Gastrocnemius medialis (tissue), 4 donors: ENCODE measurements at regions not wholly inside any gene's neighbourhood (a gene's known extent, or its start where the extent isn't known, plus 50 kb on each side); places are given as distances from the start of the nearest gene placed in this dataset.

Experiments used
- ATAC-seq, 2 donors: fragments of 150-250 bp; one replicate each; pipeline ENCODE4 v1.9.1; 2016
- DNase-seq, 2 donors: peaks; one replicate each; pipeline ENCODE4 v3.0.0-alpha.2; 2019
- H3K27ac ChIP-seq, 4 donors: fragments of 200-600 bp; sonication (generic); 1 replicate in 1 of 4; 2 replicates in 3 of 4; pipeline ENCODE4 v1.5.1; 2016 to 2018; ENCODE audit warnings: mild to moderate bottlenecking in 2 of 4, moderate library complexity in 1 of 4
- H3K27me3 ChIP-seq, 3 donors: fragments of 200-600 bp; sonication (generic) in 2 of 3; 1 replicate in 1 of 3; 2 replicates in 2 of 3; pipeline versions ENCODE4 v1.5.1 to v1.6.0; 2016 to 2019; ENCODE audit warnings: mild to moderate bottlenecking in 1 of 3, moderate library complexity in 1 of 3
- H3K36me3 ChIP-seq, 2 donors: fragments of 200-600 bp; sonication (generic) in 1 of 2; one replicate each; pipeline ENCODE4 v1.5.1; 2017 to 2018
- H3K4me1 ChIP-seq, 2 donors: fragments of 200-600 bp; sonication (generic) in 1 of 2; one replicate each; pipeline ENCODE4 v1.5.1; 2016 to 2017; ENCODE audit warnings: mild to moderate bottlenecking in 2 of 2
- H3K4me3 ChIP-seq, 4 donors: fragments of 200-600 bp; sonication (generic) in 3 of 4; 1 replicate in 1 of 4; 2 replicates in 3 of 4; pipeline ENCODE4 v1.5.1; 2016 to 2019; ENCODE audit warnings: mild to moderate bottlenecking in 2 of 4
- H3K9me3 ChIP-seq, 3 donors: fragments of 200-600 bp; sonication (generic) in 2 of 3; 1 replicate in 1 of 3; 2 replicates in 2 of 3; pipeline ENCODE4 v1.5.1; 2016 to 2019
- POLR2A ChIP-seq, 2 donors: fragments of 450-650 bp; IDR thresholded peaks; one replicate each; pipeline ENCODE4 v1.6.1; 2017; ENCODE audit warnings: antibody characterized with exemption in 2 of 2, mild to moderate bottlenecking in 2 of 2, moderate library complexity in 2 of 2
- in situ Hi-C, 4 donors: fragments of 200-750 bp; cut with MboI; loops; one replicate each; pipeline versions ENCODE4 v1.15.0 to v1.8.0; 2017; ENCODE audit warnings: low sequenced_read_pairs in 4 of 4
- intact Hi-C: fragments of 100-400 bp; cut with DNase I; formaldehyde crosslinking; loops from one replicate; pipeline ENCODE4 v1.15.1; 2023; ENCODE audit warnings: low total_unique reads
- TF ChIP-seq, protein P1 (sequence below), 5 experiments: fragments of 450-650 bp in 3 of 5; fragments of 200-600 bp in 2 of 5; sonication (generic) in 2 of 5; IDR thresholded peaks in 4 of 5; conservative IDR thresholded peaks in 1 of 5; 1 replicate in 4 of 5; 2 replicates in 1 of 5; pipeline ENCODE4 v1.5.1; 2016 to 2019; ENCODE audit warnings: antibody characterized with exemption in 5 of 5, mild to moderate bottlenecking in 3 of 5, moderate library complexity in 3 of 5

DNA sequence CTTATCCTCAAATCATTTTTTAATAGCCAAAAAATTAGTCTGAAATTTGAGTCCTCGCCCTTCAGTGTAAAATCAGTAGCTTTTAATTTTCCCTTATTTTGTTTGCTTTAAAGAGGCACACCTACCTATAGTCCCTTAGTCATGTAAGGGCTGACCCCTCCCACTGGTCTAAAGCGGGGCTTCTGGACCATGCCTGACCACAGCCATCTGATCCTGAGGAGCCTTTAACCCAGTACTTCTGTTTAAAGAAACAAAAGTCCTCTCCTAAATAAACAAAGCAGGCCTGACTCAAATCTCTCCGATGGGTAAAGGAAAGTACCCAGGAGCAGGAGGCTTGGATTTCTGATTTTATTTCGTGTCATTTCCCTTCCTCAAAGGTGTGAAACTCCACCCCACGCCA is 92.0 kb upstream of the CCL2 start:
- no peak overlapping the region for H3K4me3 ChIP-seq
- H3K9me3 ChIP-seq: no peaks in the 10 kb centered on the region
- no peak for TF ChIP-seq POLR2A (IDR thresholded peaks at IDR 0.05)
- TF ChIP-seq, protein P1, sequence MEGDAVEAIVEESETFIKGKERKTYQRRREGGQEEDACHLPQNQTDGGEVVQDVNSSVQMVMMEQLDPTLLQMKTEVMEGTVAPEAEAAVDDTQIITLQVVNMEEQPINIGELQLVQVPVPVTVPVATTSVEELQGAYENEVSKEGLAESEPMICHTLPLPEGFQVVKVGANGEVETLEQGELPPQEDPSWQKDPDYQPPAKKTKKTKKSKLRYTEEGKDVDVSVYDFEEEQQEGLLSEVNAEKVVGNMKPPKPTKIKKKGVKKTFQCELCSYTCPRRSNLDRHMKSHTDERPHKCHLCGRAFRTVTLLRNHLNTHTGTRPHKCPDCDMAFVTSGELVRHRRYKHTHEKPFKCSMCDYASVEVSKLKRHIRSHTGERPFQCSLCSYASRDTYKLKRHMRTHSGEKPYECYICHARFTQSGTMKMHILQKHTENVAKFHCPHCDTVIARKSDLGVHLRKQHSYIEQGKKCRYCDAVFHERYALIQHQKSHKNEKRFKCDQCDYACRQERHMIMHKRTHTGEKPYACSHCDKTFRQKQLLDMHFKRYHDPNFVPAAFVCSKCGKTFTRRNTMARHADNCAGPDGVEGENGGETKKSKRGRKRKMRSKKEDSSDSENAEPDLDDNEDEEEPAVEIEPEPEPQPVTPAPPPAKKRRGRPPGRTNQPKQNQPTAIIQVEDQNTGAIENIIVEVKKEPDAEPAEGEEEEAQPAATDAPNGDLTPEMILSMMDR (IDR thresholded peaks at IDR 0.05 in 4 of 5, conservative IDR thresholded peaks at IDR 0.05 in 1 of 5): no peak
- H3K4me1 ChIP-seq: peaks cover 0 to 11% of the 10 kb centered on the region in 2 donors
- intact Hi-C loops (loop anchor here (5.0 kb wide), 1 partner anchor 386 kb away; no protein-coding TSS in a partner anchor), in situ Hi-C loops (loop anchor here in 1 of 4 donors (10.0 kb wide), 1 partner anchor 388 kb away; no protein-coding TSS in a partner anchor)
- no peaks in the 10 kb centered on the region for H3K36me3 ChIP-seq
- DNase-seq (no peak), ATAC-seq (no peak)
- H3K27ac ChIP-seq: no peak overlapping the region
- peaks cover 7 to 11% (median 10%) of the 10 kb centered on the region in 3 donors for H3K27me3 ChIP-seq

DNA sequence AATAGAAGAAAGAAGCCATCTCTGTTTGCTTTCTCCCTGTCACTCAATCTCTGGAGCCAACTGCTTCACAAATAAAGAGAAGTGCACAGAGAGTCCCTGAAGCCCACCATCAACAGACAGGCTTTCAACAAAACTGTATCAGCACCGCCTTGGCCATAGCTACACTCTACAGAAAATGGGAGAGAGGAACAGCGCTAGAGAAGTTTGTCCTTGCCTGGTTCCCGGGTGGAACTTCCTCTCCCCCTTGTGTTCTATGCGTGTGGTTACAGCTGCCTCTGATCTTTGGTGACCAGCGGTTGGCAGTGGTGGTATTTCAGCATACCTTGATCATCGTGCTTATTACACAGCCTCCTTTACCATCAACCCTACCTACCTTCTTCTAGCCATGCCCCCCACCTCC is 91.4 kb upstream of the CCL2 start:
- Histone ChIP-seq H3K4me3 (no peak overlapping the region), H3K9me3 (no peaks in the 10 kb centered on the region), H3K36me3 (no peaks in the 10 kb centered on the region), H3K27ac (no peak overlapping the region), H3K27me3 (peaks cover 3 to 10% (median 6%) of the 10 kb centered on the region in 3 donors), H3K4me1 (peaks cover 0 to 11% of the 10 kb centered on the region in 2 donors)
- no peak for DNase-seq
- intact Hi-C loops (loop anchor here (5.0 kb wide), 1 partner anchor 386 kb away; no protein-coding TSS in a partner anchor), in situ Hi-C loops (loop anchor here in 1 of 4 donors (10.0 kb wide), 1 partner anchor 389 kb away; no protein-coding TSS in a partner anchor)
- ATAC-seq: no peak
- TF ChIP-seq POLR2A (IDR thresholded peaks at IDR 0.05): no peak
- TF ChIP-seq, protein P1 (IDR thresholded peaks at IDR 0.05 in 4 of 5, conservative IDR thresholded peaks at IDR 0.05 in 1 of 5): peak in 2 of 5 experiments; percentile 20 to 32

DNA sequence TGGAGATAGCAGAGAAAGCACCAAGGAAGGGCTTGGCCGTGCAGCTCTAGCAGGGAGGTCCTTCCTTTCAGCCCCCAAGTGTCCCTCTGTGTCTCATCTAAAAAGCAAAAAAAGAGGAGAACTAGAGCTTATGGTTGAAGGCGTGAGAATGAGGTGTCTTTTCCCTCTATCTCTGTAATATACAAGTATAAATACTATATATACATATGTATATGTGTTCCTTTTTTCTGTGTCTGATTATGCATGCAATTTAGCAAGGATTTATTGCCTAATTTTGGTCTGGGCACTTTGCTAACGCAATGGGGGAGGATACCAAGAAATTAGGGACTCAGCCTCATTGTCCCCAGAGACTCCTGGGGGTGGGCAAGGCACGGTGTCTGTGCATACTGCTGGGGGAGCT is 90.2 kb upstream of the CCL2 start:
- Histone ChIP-seq H3K36me3 (no peaks in the 10 kb centered on the region), H3K4me1 (peaks cover 0 to 11% of the 10 kb centered on the region in 2 donors), H3K27me3 (peaks cover 0 to under 1% (median 0%) of the 10 kb centered on the region in 3 donors), H3K4me3 (no peak overlapping the region), H3K27ac (no peak overlapping the region), H3K9me3 (no peaks in the 10 kb centered on the region)
- ATAC-seq (no peak), DNase-seq (no peak)
- TF ChIP-seq, protein P1 (IDR thresholded peaks at IDR 0.05 in 4 of 5, conservative IDR thresholded peaks at IDR 0.05 in 1 of 5): no peak
- no peak for TF ChIP-seq POLR2A (IDR thresholded peaks at IDR 0.05)
- in situ Hi-C loops: loop anchor here in 1 of 4 donors (10.0 kb wide), 1 partner anchor 390 kb away; no protein-coding TSS in a partner anchor
- intact Hi-C loops: loop anchor here (5.0 kb wide), 1 partner anchor 388 kb away; no protein-coding TSS in a partner anchor

DNA sequence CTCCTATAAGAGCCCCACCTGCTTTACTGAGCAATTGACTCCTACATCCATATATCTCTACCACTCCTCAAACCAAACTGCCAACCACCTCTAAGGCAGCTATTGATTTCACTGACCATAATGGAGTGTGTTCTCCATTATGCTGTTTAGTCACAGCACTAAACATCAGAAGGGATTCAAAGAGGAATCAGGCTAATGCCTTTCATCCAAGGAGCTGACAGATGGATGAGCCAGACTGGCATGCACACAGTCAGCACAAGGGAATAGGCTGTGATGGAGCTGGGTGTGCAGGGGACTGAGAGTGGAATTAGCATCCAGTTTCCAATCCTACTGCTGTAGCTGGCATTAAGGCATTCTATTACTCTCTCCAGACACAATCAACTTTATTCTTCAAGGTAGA is 88.7 kb upstream of the CCL2 start:
- Histone ChIP-seq H3K4me3 (no peak overlapping the region), H3K27ac (no peak overlapping the region), H3K4me1 (peaks cover 0 to 11% of the 10 kb centered on the region in 2 donors), H3K27me3 (no peaks in the 10 kb centered on the region), H3K9me3 (no peaks in the 10 kb centered on the region), H3K36me3 (no peaks in the 10 kb centered on the region)
- in situ Hi-C loops: loop anchor here in 1 of 4 donors (10.0 kb wide), 1 partner anchor 392 kb away; no protein-coding TSS in a partner anchor
- DNase-seq: no peak
- intact Hi-C loops: no loop called here
- TF ChIP-seq, protein P1 (IDR thresholded peaks at IDR 0.05 in 4 of 5, conservative IDR thresholded peaks at IDR 0.05 in 1 of 5): no peak
- no peak for TF ChIP-seq POLR2A (IDR thresholded peaks at IDR 0.05)
- ATAC-seq: no peak
